ENCODE measurements at regions not wholly inside any gene's neighbourhood (a gene's known extent, or its start where the extent isn't known, plus 50 kb on each side); places are given as distances from the start of the nearest gene placed in this dataset.

DNA sequence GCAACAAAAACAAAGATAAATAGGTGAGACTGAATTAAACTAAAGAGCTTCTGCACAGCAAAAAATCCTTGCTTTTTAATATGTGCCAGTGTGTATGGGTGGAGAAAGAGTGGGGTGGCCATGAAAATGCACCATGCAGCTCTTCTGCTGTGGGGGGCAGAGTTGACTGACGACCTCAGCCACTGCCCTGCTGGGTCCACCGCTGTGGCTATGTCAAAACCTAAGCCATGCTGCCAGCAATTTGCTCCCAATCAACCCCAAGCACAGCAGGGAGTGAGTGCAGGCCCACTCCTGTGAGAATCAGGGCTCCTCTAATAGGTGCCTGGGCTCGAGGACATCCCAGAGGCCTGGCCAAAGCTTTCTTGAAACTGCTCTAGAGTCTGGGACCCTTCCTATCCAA is 235.6 kb upstream of the RBBP8 start:
- H2BK15ac ChIP-seq (replicated peaks; ENCODE audit: low read depth) = no peak overlapping the region
- no peak overlapping the region for H3K9ac ChIP-seq (ENCODE audit: low read length)
- no CpG with 5 or more reads among the region's 3 CpGs for WGBS (ENCODE audit: extremely low coverage, insufficient coverage, low lambda C conversion rate)
- H2BK5ac ChIP-seq (ENCODE audit: low read length) = no peak overlapping the region
- H3K23ac ChIP-seq (ENCODE audit: low read length) = no peak overlapping the region
- no peaks in the 10 kb centered on the region for H3K79me2 ChIP-seq (ENCODE audit: control insufficient read depth, insufficient read depth, low read length)
- no peak overlapping the region for H4K5ac ChIP-seq (ENCODE audit: low read length)
- H3K18ac ChIP-seq (ENCODE audit: low read length) = no peak overlapping the region
- no peaks in the 10 kb centered on the region for H3K79me1 ChIP-seq (ENCODE audit: low read length)
- no peak overlapping the region for H2BK120ac ChIP-seq (ENCODE audit: low read depth, low read length)
- no peak overlapping the region for H3K4ac ChIP-seq (ENCODE audit: low read depth, low read length)
- no peak overlapping the region for H4K8ac ChIP-seq (ENCODE audit: low read depth, low read length)
- no peak overlapping the region for H2AK5ac ChIP-seq (ENCODE audit: low read length)
- H3K4me1 ChIP-seq (ENCODE audit: control insufficient read depth, low read depth, low read length) = no peaks in the 10 kb centered on the region
- no peaks in the 10 kb centered on the region for H3K36me3 ChIP-seq (ENCODE audit: control insufficient read depth, insufficient read depth, low read length)
- no peak overlapping the region for H3K56ac ChIP-seq (ENCODE audit: low read length)
- no peak overlapping the region for H3K4me3 ChIP-seq (ENCODE audit: low read length)
- no peak for DNase-seq
- no peak overlapping the region for H3K4me2 ChIP-seq (ENCODE audit: low read length)
- no peaks in the 10 kb centered on the region for H3K27me3 ChIP-seq (ENCODE audit: insufficient read depth, low read length, poor library complexity)
- no peak overlapping the region for H3K27ac ChIP-seq (ENCODE audit: low read depth, low read length)

DNA sequence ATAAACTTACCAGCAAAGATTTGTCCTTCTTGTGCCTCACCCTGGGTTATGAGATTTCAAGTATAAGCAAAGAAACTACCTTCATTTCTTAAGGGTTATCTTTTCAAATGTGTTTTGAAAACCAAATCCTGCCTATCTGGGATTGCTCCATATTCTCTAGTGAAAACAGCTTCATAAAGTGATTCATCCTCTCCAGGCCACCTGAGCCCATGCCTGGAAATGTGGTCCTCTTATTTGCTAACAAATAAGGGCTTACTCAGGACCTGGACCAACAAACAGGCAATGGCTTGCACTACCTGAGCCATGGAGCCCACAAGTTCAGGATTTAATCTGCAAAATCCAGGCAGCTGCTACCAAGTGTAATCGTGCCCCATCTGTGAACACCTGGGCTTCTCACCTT is 234.4 kb upstream of the RBBP8 start:
- Histone ChIP-seq H3K4ac (ENCODE audit: low read depth, low read length) (no peak overlapping the region), H3K9ac (ENCODE audit: low read length) (no peak overlapping the region), H3K23ac (ENCODE audit: low read length) (no peak overlapping the region), H3K4me1 (ENCODE audit: control insufficient read depth, low read depth, low read length) (no peaks in the 10 kb centered on the region), H3K18ac (ENCODE audit: low read length) (no peak overlapping the region), H4K5ac (ENCODE audit: low read length) (no peak overlapping the region), H3K79me1 (ENCODE audit: low read length) (no peaks in the 10 kb centered on the region), H3K79me2 (ENCODE audit: control insufficient read depth, insufficient read depth, low read length) (no peaks in the 10 kb centered on the region), H2BK15ac (replicated peaks; ENCODE audit: low read depth) (no peak overlapping the region), H4K8ac (ENCODE audit: low read depth, low read length) (no peak overlapping the region), H3K4me3 (ENCODE audit: low read length) (no peak overlapping the region), H3K56ac (ENCODE audit: low read length) (no peak overlapping the region), H3K27me3 (ENCODE audit: insufficient read depth, low read length, poor library complexity) (no peaks in the 10 kb centered on the region), H3K27ac (ENCODE audit: low read depth, low read length) (no peak overlapping the region), H3K4me2 (ENCODE audit: low read length) (no peak overlapping the region), H2AK5ac (ENCODE audit: low read length) (no peak overlapping the region), H3K36me3 (ENCODE audit: control insufficient read depth, insufficient read depth, low read length) (no peaks in the 10 kb centered on the region), H2BK5ac (ENCODE audit: low read length) (no peak overlapping the region), H2BK120ac (ENCODE audit: low read depth, low read length) (no peak overlapping the region)
- no CpG with 5 or more reads among the region's 1 CpG for WGBS (ENCODE audit: extremely low coverage, insufficient coverage, low lambda C conversion rate)
- no peak for DNase-seq

DNA sequence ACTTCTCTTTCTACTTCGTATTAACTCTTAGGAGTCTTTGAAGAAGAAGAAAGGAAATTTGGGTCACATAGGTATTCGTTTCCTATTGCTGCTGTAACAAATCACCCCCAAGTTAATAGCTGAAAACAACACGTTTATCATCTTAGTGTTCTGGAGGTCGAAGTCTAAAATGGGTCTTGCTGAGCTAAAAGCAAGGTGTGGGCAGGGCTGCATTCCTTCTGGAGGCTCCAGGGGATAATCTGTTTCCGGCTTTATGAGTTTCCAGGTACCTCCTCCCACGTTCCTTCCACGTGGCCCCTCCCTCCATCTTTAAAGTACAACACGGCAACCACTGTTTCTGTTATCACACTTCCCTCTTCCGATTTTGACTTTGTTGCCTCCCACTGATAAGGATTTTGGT is 233.5 kb upstream of the RBBP8 start:
- no peak overlapping the region for H3K4me3 ChIP-seq (ENCODE audit: low read length)
- H4K8ac ChIP-seq (ENCODE audit: low read depth, low read length) = no peak overlapping the region
- no peak overlapping the region for H3K27ac ChIP-seq (ENCODE audit: low read depth, low read length)
- H2BK120ac ChIP-seq (ENCODE audit: low read depth, low read length) = no peak overlapping the region
- no peak for DNase-seq
- no peaks in the 10 kb centered on the region for H3K4me1 ChIP-seq (ENCODE audit: control insufficient read depth, low read depth, low read length)
- no peak overlapping the region for H3K9ac ChIP-seq (ENCODE audit: low read length)
- no CpG with 5 or more reads among the region's 9 CpGs for WGBS (ENCODE audit: extremely low coverage, insufficient coverage, low lambda C conversion rate)
- H2AK5ac ChIP-seq (ENCODE audit: low read length) = no peak overlapping the region
- no peak overlapping the region for H3K56ac ChIP-seq (ENCODE audit: low read length)
- no peak overlapping the region for H3K4ac ChIP-seq (ENCODE audit: low read depth, low read length)
- H2BK15ac ChIP-seq (replicated peaks; ENCODE audit: low read depth) = no peak overlapping the region
- H4K5ac ChIP-seq (ENCODE audit: low read length) = no peak overlapping the region
- H3K36me3 ChIP-seq (ENCODE audit: control insufficient read depth, insufficient read depth, low read length) = no peaks in the 10 kb centered on the region
- H2BK5ac ChIP-seq (ENCODE audit: low read length) = no peak overlapping the region
- H3K4me2 ChIP-seq (ENCODE audit: low read length) = no peak overlapping the region
- H3K18ac ChIP-seq (ENCODE audit: low read length) = no peak overlapping the region
- no peak overlapping the region for H3K23ac ChIP-seq (ENCODE audit: low read length)
- no peaks in the 10 kb centered on the region for H3K79me1 ChIP-seq (ENCODE audit: low read length)
- no peaks in the 10 kb centered on the region for H3K79me2 ChIP-seq (ENCODE audit: control insufficient read depth, insufficient read depth, low read length)
- no peaks in the 10 kb centered on the region for H3K27me3 ChIP-seq (ENCODE audit: insufficient read depth, low read length, poor library complexity)

DNA sequence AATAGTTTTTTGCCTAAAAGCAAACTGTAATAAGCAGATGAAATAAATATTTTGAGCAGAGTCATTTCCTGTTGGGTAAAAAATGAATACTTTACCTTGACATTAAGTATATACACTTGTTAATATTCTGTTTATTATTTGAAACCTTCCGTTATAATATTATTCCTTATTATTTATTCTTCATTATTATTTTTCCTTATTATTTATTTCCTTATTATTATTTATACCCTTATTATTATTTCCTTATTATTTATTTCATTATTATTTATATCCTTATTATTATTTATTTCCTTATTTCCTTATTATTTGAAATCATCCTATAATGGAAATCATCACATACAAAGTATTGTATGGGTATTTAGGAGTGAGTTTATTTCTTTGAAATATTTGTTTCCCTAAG is 232.2 kb upstream of the RBBP8 start:
- Histone ChIP-seq H2BK120ac (ENCODE audit: low read depth, low read length) (no peak overlapping the region), H3K4me1 (ENCODE audit: control insufficient read depth, low read depth, low read length) (no peaks in the 10 kb centered on the region), H3K36me3 (ENCODE audit: control insufficient read depth, insufficient read depth, low read length) (no peaks in the 10 kb centered on the region), H3K4me3 (ENCODE audit: low read length) (no peak overlapping the region), H2BK5ac (ENCODE audit: low read length) (no peak overlapping the region), H3K9ac (ENCODE audit: low read length) (no peak overlapping the region), H3K27ac (ENCODE audit: low read depth, low read length) (no peak overlapping the region), H3K56ac (ENCODE audit: low read length) (no peak overlapping the region), H3K79me2 (ENCODE audit: control insufficient read depth, insufficient read depth, low read length) (no peaks in the 10 kb centered on the region), H3K27me3 (ENCODE audit: insufficient read depth, low read length, poor library complexity) (no peaks in the 10 kb centered on the region), H3K79me1 (ENCODE audit: low read length) (no peaks in the 10 kb centered on the region), H4K5ac (ENCODE audit: low read length) (no peak overlapping the region), H3K18ac (ENCODE audit: low read length) (no peak overlapping the region), H4K8ac (ENCODE audit: low read depth, low read length) (no peak overlapping the region), H3K4me2 (ENCODE audit: low read length) (no peak overlapping the region), H2AK5ac (ENCODE audit: low read length) (no peak overlapping the region), H3K4ac (ENCODE audit: low read depth, low read length) (no peak overlapping the region), H2BK15ac (replicated peaks; ENCODE audit: low read depth) (no peak overlapping the region), H3K23ac (ENCODE audit: low read length) (no peak overlapping the region)
- DNase-seq = no peak
- 100% methylated on average over 1 of the region's 1 CpG for WGBS (ENCODE audit: extremely low coverage, insufficient coverage, low lambda C conversion rate)

DNA sequence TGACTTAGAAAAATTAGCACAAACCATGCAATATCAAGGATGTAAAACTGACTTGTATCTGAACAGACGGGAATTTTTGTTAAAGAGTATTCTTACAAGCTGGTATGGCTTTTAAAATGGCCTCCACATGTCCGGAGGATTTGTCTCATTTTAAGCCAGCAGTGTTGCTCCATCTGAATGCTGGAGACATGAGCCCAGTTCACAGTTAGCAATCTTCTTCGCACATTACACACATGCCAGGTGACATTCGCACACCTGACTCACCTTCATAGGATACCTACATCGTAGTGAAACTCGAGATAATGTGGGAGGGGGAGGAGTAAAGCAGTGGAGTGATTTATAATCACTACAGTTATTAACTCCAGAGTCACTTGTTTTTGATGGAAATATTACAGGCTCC is 231.8 kb upstream of the RBBP8 start:
- H3K4ac ChIP-seq (ENCODE audit: low read depth, low read length) = no peak overlapping the region
- no peak overlapping the region for H3K23ac ChIP-seq (ENCODE audit: low read length)
- no peak overlapping the region for H3K4me2 ChIP-seq (ENCODE audit: low read length)
- H3K4me1 ChIP-seq (ENCODE audit: control insufficient read depth, low read depth, low read length) = no peaks in the 10 kb centered on the region
- H3K79me1 ChIP-seq (ENCODE audit: low read length) = no peaks in the 10 kb centered on the region
- no peak overlapping the region for H3K18ac ChIP-seq (ENCODE audit: low read length)
- WGBS (ENCODE audit: extremely low coverage, insufficient coverage, low lambda C conversion rate) = no CpG with 5 or more reads among the region's 6 CpGs
- H3K79me2 ChIP-seq (ENCODE audit: control insufficient read depth, insufficient read depth, low read length) = no peaks in the 10 kb centered on the region
- H2BK120ac ChIP-seq (ENCODE audit: low read depth, low read length) = no peak overlapping the region
- H4K8ac ChIP-seq (ENCODE audit: low read depth, low read length) = no peak overlapping the region
- no peak overlapping the region for H3K9ac ChIP-seq (ENCODE audit: low read length)
- H2BK5ac ChIP-seq (ENCODE audit: low read length) = no peak overlapping the region
- H3K36me3 ChIP-seq (ENCODE audit: control insufficient read depth, insufficient read depth, low read length) = no peaks in the 10 kb centered on the region
- H3K27me3 ChIP-seq (ENCODE audit: insufficient read depth, low read length, poor library complexity) = no peaks in the 10 kb centered on the region
- no peak overlapping the region for H3K4me3 ChIP-seq (ENCODE audit: low read length)
- no peak overlapping the region for H3K56ac ChIP-seq (ENCODE audit: low read length)
- no peak overlapping the region for H4K5ac ChIP-seq (ENCODE audit: low read length)
- H2AK5ac ChIP-seq (ENCODE audit: low read length) = no peak overlapping the region
- no peak overlapping the region for H3K27ac ChIP-seq (ENCODE audit: low read depth, low read length)
- no peak for DNase-seq
- H2BK15ac ChIP-seq (replicated peaks; ENCODE audit: low read depth) = no peak overlapping the region

DNA sequence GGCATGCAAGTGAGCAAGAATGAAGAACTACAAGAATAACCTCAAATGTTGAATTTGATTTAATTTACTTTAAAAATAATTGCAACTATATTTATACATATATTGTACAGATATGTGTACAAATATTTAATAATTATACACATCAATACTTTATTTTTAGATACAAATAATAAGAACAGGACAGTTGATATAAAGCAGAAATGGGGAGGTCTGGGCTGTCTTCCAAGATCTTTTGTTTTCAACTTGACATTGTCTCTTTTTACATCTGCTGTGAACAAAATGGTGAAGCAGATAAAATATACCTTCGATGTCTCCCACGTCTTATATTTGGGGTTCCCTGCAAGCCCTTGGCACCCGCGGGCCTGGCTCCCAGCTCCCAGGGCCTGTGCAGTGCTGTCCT is 231.3 kb upstream of the RBBP8 start:
- Histone ChIP-seq H2BK5ac (ENCODE audit: low read length) (no peak overlapping the region), H2BK120ac (ENCODE audit: low read depth, low read length) (no peak overlapping the region), H3K4me2 (ENCODE audit: low read length) (no peak overlapping the region), H3K27me3 (ENCODE audit: insufficient read depth, low read length, poor library complexity) (no peaks in the 10 kb centered on the region), H3K18ac (ENCODE audit: low read length) (no peak overlapping the region), H3K23ac (ENCODE audit: low read length) (no peak overlapping the region), H2AK5ac (ENCODE audit: low read length) (no peak overlapping the region), H3K79me1 (ENCODE audit: low read length) (no peaks in the 10 kb centered on the region), H2BK15ac (replicated peaks; ENCODE audit: low read depth) (no peak overlapping the region), H3K4me3 (ENCODE audit: low read length) (no peak overlapping the region), H3K56ac (ENCODE audit: low read length) (no peak overlapping the region), H3K27ac (ENCODE audit: low read depth, low read length) (no peak overlapping the region), H3K9ac (ENCODE audit: low read length) (no peak overlapping the region), H4K5ac (ENCODE audit: low read length) (no peak overlapping the region), H4K8ac (ENCODE audit: low read depth, low read length) (no peak overlapping the region), H3K79me2 (ENCODE audit: control insufficient read depth, insufficient read depth, low read length) (no peaks in the 10 kb centered on the region), H3K4ac (ENCODE audit: low read depth, low read length) (no peak overlapping the region), H3K4me1 (ENCODE audit: control insufficient read depth, low read depth, low read length) (no peaks in the 10 kb centered on the region), H3K36me3 (ENCODE audit: control insufficient read depth, insufficient read depth, low read length) (no peaks in the 10 kb centered on the region)
- DNase-seq = no peak
- WGBS (ENCODE audit: extremely low coverage, insufficient coverage, low lambda C conversion rate) = no CpG with 5 or more reads among the region's 4 CpGs

Measured in mesendoderm (in vitro differentiated cells).